HCT116 (cell line): ENCODE measurements at regions not wholly inside any gene's neighbourhood (a gene's known extent, or its start where the extent isn't known, plus 50 kb on each side); places are given as distances from the start of the nearest gene placed in this dataset.

Experiments used
- ATAC-seq: fragments of 200-7000 bp; cut with Tn5 transposase; 2 replicates; pipeline ENCODE4 v1.9.1; 2020; ENCODE audit warnings: mild to moderate bottlenecking, moderate library complexity
- BruUV-seq: library from RNA; stranded (reverse); fragments of 400-500 nt; replicated peaks from 2 replicates; lab custom pipeline; 2021; lab: Mats Ljungman, UMichigan
- CTCF ChIA-PET: fragments of 300-600 bp; sonication (Branson Sonifier 250); formaldehyde crosslinking; loops from one replicate; lab custom pipeline; 2021; ENCODE audit warnings: antibody characterized with exemption; lab: Charles Lee
- POLR2A ChIA-PET: fragments of 300-600, 350-600 bp; sonication (Branson Sonifier 250); formaldehyde crosslinking; loops from one replicate; lab custom pipeline; 2021; ENCODE audit warnings: antibody characterized with exemption; lab: Charles Lee
- RAD21 ChIA-PET, 2 experiments: fragments of 300-600 bp; sonication (Branson Sonifier 250); formaldehyde crosslinking; loops; one replicate each; lab custom pipeline; 2023; ENCODE audit warnings: low total read pairs in 2 of 2; ENCODE audit not compliant: uncharacterized antibody in 2 of 2, unreplicated experiment in 2 of 2, low non-redundant PET in 1 of 2; lab: Charles Lee
- DNase-seq: peaks from one replicate; pipeline ENCODE4 v3.0.0-alpha.2; 2010; ENCODE audit warnings: low read depth, low spot score
- H2AFZ ChIP-seq: fragments of 200-600 bp; shearing (Covaris generic), sonication (generic); 2 replicates; pipeline ENCODE4 v1.6.1; 2017; ENCODE audit warnings: low read depth, mixed run types, mixed read lengths, antibody characterized with exemption, low read length; ENCODE audit not compliant: poor library complexity, severe bottlenecking
- H3K27ac ChIP-seq: 2 replicates; pipeline ENCODE4 v1.5.1; 2012; ENCODE audit warnings: low read depth, low read length
- H3K27me3 ChIP-seq: fragments of 200-600 bp; sonication (generic); 2 replicates; pipeline ENCODE4 v1.6.1; 2016; ENCODE audit warnings: mixed run types, low read length, mixed read lengths; ENCODE audit not compliant: insufficient read depth
- H3K36me3 ChIP-seq, 2 experiments: fragments of 200-500 bp in 1 of 2; fragments of 200-600 bp in 1 of 2; sonication (Bioruptor generic) in 1 of 2; sonication (generic) in 1 of 2; 2 replicates each; pipeline versions ENCODE4 v1.5.1 to v1.6.1; 2014 to 2016; ENCODE audit warnings: low read length in 2 of 2, inconsistent platforms in 1 of 2, mixed read lengths in 1 of 2, mixed run types in 1 of 2; ENCODE audit not compliant: insufficient read depth in 2 of 2, control insufficient read depth in 1 of 2
- H3K4me1 ChIP-seq, 2 experiments: fragments of 200-600 bp in 1 of 2; sonication (generic) in 1 of 2; 2 replicates each; pipeline versions ENCODE4 v1.5.1 to v1.6.1; 2012 to 2017; ENCODE audit warnings: low read length in 2 of 2, inconsistent platforms in 1 of 2, mild to moderate bottlenecking in 1 of 2, mixed read lengths in 1 of 2, mixed run types in 1 of 2, moderate library complexity in 1 of 2; ENCODE audit not compliant: insufficient read depth in 2 of 2, control insufficient read depth in 1 of 2
- H3K4me2 ChIP-seq: fragments of 200-600 bp; sonication (generic); 2 replicates; pipeline ENCODE4 v1.6.1; 2017; ENCODE audit warnings: mixed run types, low read length, mixed read lengths
- H3K4me3 ChIP-seq, 2 experiments: fragments of 200-600 bp in 1 of 2; sonication (generic) in 1 of 2; replicated peaks in 1 of 2; 2 replicates each; pipeline ENCODE4 v1.5.1; 2011 to 2016; ENCODE audit warnings: low read length in 2 of 2, control low read depth in 1 of 2, low read depth in 1 of 2, mild to moderate bottlenecking in 1 of 2, mixed read lengths in 1 of 2, mixed run types in 1 of 2
- H3K79me2 ChIP-seq: fragments of 200-600 bp; sonication (generic); 2 replicates; pipeline ENCODE4 v1.6.1; 2017; ENCODE audit warnings: mild to moderate bottlenecking, mixed run types, low read length, moderate library complexity, mixed read lengths; ENCODE audit not compliant: insufficient read depth
- H3K9ac ChIP-seq: fragments of 200-600 bp; sonication (generic); 2 replicates; pipeline ENCODE4 v1.6.1; 2016; ENCODE audit warnings: low read length, mixed read lengths
- H3K9me2 ChIP-seq: fragments of 200-600 bp; sonication (generic), shearing (Covaris generic); 2 replicates; pipeline ENCODE4 v1.6.1; 2017; ENCODE audit warnings: mixed run types, mild to moderate bottlenecking, moderate library complexity; ENCODE audit not compliant: insufficient read depth
- H3K9me3 ChIP-seq, 2 experiments: fragments of 200-500 bp in 1 of 2; fragments of 200-600 bp in 1 of 2; sonication (Bioruptor generic) in 1 of 2; sonication (generic) in 1 of 2; 2 replicates each; pipeline ENCODE4 v1.6.1; 2014 to 2017; ENCODE audit warnings: low read length in 2 of 2, mixed read lengths in 2 of 2, inconsistent platforms in 1 of 2, low read depth in 1 of 2, mild to moderate bottlenecking in 1 of 2, mixed run types in 1 of 2, moderate library complexity in 1 of 2; ENCODE audit not compliant: control insufficient read depth in 1 of 2, insufficient read depth in 1 of 2
- H4K20me1 ChIP-seq: fragments of 200-600 bp; sonication (generic), shearing (Covaris generic); 2 replicates; pipeline ENCODE4 v1.6.1; 2017; ENCODE audit warnings: mixed run types, mild to moderate bottlenecking, moderate library complexity; ENCODE audit not compliant: insufficient read depth
- CEBPB ChIP-seq: IDR thresholded peaks from 2 replicates; pipeline ENCODE4 v1.6.1; 2012; ENCODE audit warnings: low read depth
- EZH2 ChIP-seq: fragments of 200-600 bp; sonication (generic); IDR thresholded peaks from 2 replicates; pipeline ENCODE4 v1.6.1; 2017; ENCODE audit warnings: antibody characterized with exemption, mixed run types
- FOSL1 ChIP-seq: IDR thresholded peaks from 2 replicates; pipeline ENCODE4 v1.6.1; 2012; ENCODE audit warnings: low read depth
- JUND ChIP-seq: IDR thresholded peaks from 2 replicates; pipeline ENCODE4 v1.6.1; 2012
- POLR2A ChIP-seq: IDR thresholded peaks from 2 replicates; pipeline ENCODE4 v1.7.0; 2011; ENCODE audit warnings: borderline replicate concordance; ENCODE audit not compliant: insufficient read depth, insufficient read length; ENCODE audit errors: extremely low read depth
- SIN3A ChIP-seq: IDR thresholded peaks from 2 replicates; pipeline ENCODE4 v1.6.1; 2012; ENCODE audit warnings: low read depth
- TCF7L2 ChIP-seq: IDR thresholded peaks from 2 replicates; pipeline ENCODE4 v1.7.0; 2011; ENCODE audit warnings: borderline replicate concordance, inconsistent platforms; ENCODE audit not compliant: insufficient read depth, insufficient read length; ENCODE audit errors: extremely low read depth
- YY1 ChIP-seq: IDR thresholded peaks from 2 replicates; pipeline ENCODE4 v1.6.1; 2011; ENCODE audit warnings: low read length, low read depth, moderate library complexity, mild to moderate bottlenecking; ENCODE audit not compliant: insufficient replicate concordance; ENCODE audit errors: extremely low read depth
- intact Hi-C: fragments of 100-400 bp; cut with micrococcal nuclease; formaldehyde crosslinking; loops from 2 replicates; pipeline ENCODE4 v1.10.0; 2022
- TF ChIP-seq, protein P1 (sequence below): IDR thresholded peaks from 2 replicates; pipeline ENCODE4 v1.6.1; 2012
- TF ChIP-seq, protein P2 (sequence below), 3 experiments: fragments of 200-600 bp in 1 of 3; sonication (generic) in 1 of 3; IDR thresholded peaks in 2 of 3; conservative IDR thresholded peaks in 1 of 3; 2 replicates each; pipeline ENCODE4 v1.5.1; 2012 to 2017; ENCODE audit warnings: low read depth in 2 of 3, low read length in 2 of 3, antibody characterized with exemption in 1 of 3, borderline replicate concordance in 1 of 3, control low read depth in 1 of 3, mild to moderate bottlenecking in 1 of 3, mixed read lengths in 1 of 3, mixed run types in 1 of 3, moderate library complexity in 1 of 3; ENCODE audit not compliant: insufficient read depth in 1 of 3

DNA sequence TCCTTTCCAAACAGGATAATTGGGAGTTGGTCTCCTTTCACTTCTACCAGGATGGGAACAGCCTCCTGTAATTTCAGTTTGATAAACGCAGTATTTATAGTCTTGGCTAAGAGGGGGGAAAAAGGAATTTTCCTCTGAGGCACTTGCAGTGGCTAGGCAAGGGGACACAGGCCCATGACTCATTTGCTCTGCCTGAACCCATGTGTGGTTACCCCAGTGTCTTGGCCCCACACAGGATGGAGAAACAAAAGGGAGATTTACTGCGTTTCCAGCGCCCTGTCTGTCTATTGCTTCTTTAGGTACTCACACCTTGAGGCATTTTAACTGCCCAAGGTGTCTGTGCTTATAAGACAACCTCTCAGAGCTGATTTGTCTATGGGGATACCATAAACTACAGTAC is 74.8 kb upstream of the NEDD9 start:
- intact Hi-C loops: no loop called here
- Histone ChIP-seq H3K27ac (no peak overlapping the region), H3K4me3 (no peak overlapping the region), H3K79me2 (no peaks in the 10 kb centered on the region), H3K9me3 (no peaks in the 10 kb centered on the region), H4K20me1 (no peaks in the 10 kb centered on the region), H3K27me3 (no peaks in the 10 kb centered on the region), H3K4me2 (no peak overlapping the region), H3K4me1 (no peaks in the 10 kb centered on the region), H3K9ac (no peak overlapping the region), H3K36me3 (no peaks in the 10 kb centered on the region), H2AFZ (no peak overlapping the region), H3K9me2 (no peaks in the 10 kb centered on the region)
- ATAC-seq (no peak), DNase-seq (no peak)
- TF ChIP-seq, protein P1, sequence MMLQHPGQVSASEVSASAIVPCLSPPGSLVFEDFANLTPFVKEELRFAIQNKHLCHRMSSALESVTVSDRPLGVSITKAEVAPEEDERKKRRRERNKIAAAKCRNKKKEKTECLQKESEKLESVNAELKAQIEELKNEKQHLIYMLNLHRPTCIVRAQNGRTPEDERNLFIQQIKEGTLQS: no peak
- TF ChIP-seq CEBPB (no peak), EZH2 (no peak), POLR2A (no peak), FOSL1 (no peak), TCF7L2 (no peak), SIN3A (no peak), YY1 (no peak), JUND (no peak)
- TF ChIP-seq, protein P2, sequence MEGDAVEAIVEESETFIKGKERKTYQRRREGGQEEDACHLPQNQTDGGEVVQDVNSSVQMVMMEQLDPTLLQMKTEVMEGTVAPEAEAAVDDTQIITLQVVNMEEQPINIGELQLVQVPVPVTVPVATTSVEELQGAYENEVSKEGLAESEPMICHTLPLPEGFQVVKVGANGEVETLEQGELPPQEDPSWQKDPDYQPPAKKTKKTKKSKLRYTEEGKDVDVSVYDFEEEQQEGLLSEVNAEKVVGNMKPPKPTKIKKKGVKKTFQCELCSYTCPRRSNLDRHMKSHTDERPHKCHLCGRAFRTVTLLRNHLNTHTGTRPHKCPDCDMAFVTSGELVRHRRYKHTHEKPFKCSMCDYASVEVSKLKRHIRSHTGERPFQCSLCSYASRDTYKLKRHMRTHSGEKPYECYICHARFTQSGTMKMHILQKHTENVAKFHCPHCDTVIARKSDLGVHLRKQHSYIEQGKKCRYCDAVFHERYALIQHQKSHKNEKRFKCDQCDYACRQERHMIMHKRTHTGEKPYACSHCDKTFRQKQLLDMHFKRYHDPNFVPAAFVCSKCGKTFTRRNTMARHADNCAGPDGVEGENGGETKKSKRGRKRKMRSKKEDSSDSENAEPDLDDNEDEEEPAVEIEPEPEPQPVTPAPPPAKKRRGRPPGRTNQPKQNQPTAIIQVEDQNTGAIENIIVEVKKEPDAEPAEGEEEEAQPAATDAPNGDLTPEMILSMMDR (IDR thresholded peaks at IDR 0.05 in 2 of 3, conservative IDR thresholded peaks at IDR 0.05 in 1 of 3; ENCODE audit: borderline replicate concordance in 1 of 3, insufficient read depth in 1 of 3, low read depth in 2 of 3, low read length in 2 of 3): no peak
- CTCF ChIA-PET: no interaction called here
- BruUV-seq: no TSS peak
- RAD21 ChIA-PET: no interaction called here
- POLR2A ChIA-PET: no interaction called here
